Neuron (in vitro differentiated cells): ENCODE measurements at regions not wholly inside any gene's neighbourhood (a gene's known extent, or its start where the extent isn't known, plus 50 kb on each side); places are given as distances from the start of the nearest gene placed in this dataset.

Source experiments
- H2AFZ ChIP-seq: one replicate; pipeline ENCODE4 v1.6.1; 2013; ENCODE audit warnings: low read depth, mild to moderate bottlenecking, inconsistent platforms, low read length, moderate library complexity
- H3K27me3 ChIP-seq: one replicate; pipeline ENCODE4 v1.6.1; 2013; ENCODE audit warnings: low read length; ENCODE audit not compliant: insufficient read depth
- H3K36me3 ChIP-seq: one replicate; pipeline ENCODE4 v1.6.1; 2013; ENCODE audit warnings: low read length; ENCODE audit not compliant: insufficient read depth
- H3K4me1 ChIP-seq: one replicate; pipeline ENCODE4 v1.6.1; 2013; ENCODE audit warnings: low read length; ENCODE audit not compliant: insufficient read depth
- H3K4me3 ChIP-seq: 2 replicates; pipeline ENCODE4 v1.5.1; 2013; ENCODE audit warnings: mild to moderate bottlenecking, low read length, moderate library complexity
- H3K9me3 ChIP-seq: one replicate; pipeline ENCODE4 v1.6.1; 2013; ENCODE audit warnings: low read length

DNA sequence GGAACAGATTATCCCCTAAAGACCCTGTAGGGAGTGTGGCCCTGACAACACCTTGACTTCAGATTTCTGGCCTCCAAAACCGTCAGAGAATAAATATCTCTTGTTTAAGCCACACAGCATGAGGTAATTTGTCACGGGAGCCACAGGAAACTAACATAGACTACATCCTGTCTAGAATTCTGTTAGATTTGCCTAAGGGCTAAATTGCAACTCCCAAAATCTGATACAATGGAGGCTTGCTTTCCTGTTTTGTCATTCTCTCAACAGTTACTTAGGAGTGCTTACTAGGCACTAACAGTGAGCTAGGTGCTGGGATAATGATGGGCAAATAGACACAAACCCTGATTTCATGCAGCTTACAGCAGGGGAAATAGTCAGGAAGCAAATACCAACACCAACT lies 141.6 kb downstream of the MIS18A start:
- no peaks in the 10 kb centered on the region for H3K36me3 ChIP-seq
- no peak overlapping the region for H3K4me3 ChIP-seq
- no peaks in the 10 kb centered on the region for H3K4me1 ChIP-seq
- no peaks in the 10 kb centered on the region for H3K27me3 ChIP-seq
- no peaks in the 10 kb centered on the region for H3K9me3 ChIP-seq
- no peak overlapping the region for H2AFZ ChIP-seq

DNA sequence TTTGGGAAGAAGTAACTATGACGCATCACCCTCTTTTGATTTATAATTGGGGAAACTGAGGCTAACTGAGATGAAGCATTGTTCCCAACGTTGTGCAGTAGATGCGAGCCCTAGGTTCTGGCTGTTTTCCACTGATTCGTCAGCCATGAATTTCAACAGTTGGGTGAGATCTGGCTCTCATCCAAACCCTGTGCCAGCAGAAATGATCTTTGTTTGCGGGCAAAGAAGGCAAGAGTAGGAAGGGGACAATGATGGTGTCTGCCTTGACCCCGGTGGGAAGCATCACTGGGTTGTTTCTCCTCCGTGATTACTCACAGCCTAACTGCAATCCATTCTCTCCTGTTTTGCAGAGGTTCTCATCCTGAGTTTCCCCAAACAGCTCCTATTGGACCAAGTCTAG lies 142.3 kb downstream of the MIS18A start:
- H2AFZ ChIP-seq, result no peak overlapping the region

DNA sequence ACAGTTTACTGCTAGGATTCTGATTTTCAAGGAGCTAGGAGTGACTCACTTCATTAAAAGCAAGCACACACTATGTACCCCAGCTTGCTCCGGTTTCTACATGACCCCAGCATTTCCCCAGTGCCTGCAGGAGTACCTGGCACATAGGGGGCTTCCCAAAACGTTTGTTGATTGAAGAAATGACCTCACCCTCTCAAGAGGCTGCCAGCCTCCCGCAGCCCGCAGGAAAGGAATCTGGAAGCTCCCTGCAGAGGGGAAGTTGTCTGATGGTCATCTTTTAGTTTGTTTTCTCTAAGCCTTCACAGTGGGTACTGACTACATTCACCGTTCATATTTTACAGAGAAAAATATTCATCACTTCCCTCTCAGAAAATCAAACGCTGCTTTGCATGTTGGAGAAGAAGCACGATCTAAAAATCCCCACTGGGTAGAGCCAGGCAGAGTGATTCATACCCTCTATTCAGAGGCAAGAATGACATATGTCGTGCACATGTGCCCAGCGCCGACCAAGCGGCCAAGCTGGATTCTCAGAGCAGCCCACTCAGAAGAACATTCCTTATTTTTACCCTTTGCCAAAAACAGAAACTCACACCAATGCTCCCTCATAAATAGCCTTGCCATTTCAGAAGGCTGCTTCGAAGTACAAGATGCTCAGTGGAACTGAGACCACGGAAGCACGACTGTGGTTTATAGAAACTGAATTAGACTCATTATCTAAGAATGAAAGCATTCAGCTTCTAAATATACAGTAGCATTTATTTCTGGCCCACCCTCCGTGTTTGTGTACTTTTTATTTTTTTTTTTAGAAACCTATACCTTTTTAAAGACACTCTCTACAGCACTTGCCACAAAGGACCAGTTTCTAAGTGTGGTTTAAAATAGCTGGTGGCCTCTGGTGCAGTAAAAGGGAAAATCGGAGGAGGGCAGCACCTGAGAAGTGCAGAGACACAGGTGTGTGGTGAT lies 143.2 kb downstream of the MIS18A start:
- Histone ChIP-seq H3K27me3 (no peaks in the 10 kb centered on the region), H2AFZ (no peak overlapping the region), H3K4me1 (no peaks in the 10 kb centered on the region), H3K4me3 (no peak overlapping the region), H3K9me3 (no peaks in the 10 kb centered on the region), H3K36me3 (no peaks in the 10 kb centered on the region)

More for the DNA sequence above, 142.3 kb downstream of the MIS18A start:
- H3K4me1 ChIP-seq, result no peaks in the 10 kb centered on the region
- no peaks in the 10 kb centered on the region for H3K36me3 ChIP-seq
- no peaks in the 10 kb centered on the region for H3K27me3 ChIP-seq
- H3K4me3 ChIP-seq, result no peak overlapping the region
- H3K9me3 ChIP-seq, result no peaks in the 10 kb centered on the region

DNA sequence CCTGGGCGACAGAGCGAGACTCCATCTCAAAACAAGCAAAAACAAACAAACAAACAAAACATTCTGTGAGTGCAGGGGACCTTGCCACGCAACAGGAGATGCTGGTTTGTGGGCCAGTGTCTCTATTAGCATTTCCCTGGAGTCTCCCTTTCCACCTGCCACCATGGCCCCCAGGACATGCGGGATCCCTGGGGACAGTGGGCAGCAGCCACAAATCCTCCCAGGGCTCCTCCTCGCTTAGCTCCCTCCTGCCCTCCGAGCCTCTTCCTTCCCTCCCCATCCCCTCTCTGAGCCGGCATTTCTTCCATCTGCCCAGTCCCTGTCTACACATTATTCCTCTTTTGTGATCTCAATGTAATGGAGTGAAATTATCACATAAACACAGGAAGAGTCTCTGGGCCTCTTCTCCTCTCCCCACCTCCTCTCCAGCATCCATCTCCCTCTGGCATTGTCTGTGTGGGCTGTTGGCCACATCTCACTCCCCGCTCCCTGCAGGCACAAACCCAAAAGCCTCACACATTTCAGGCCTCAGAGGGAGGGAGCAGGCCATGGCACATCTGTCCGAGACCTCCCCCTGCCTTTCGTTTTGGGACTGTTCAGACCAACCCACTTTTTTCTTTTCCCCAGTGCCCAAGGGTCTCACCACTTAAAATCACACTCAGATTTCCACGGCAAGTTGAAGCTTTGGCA lies 144.3 kb downstream of the MIS18A start:
- Histone ChIP-seq H3K4me1 (no peaks in the 10 kb centered on the region), H3K9me3 (no peaks in the 10 kb centered on the region), H3K27me3 (no peaks in the 10 kb centered on the region), H3K36me3 (no peaks in the 10 kb centered on the region), H3K4me3 (no peak overlapping the region), H2AFZ (no peak overlapping the region)

DNA sequence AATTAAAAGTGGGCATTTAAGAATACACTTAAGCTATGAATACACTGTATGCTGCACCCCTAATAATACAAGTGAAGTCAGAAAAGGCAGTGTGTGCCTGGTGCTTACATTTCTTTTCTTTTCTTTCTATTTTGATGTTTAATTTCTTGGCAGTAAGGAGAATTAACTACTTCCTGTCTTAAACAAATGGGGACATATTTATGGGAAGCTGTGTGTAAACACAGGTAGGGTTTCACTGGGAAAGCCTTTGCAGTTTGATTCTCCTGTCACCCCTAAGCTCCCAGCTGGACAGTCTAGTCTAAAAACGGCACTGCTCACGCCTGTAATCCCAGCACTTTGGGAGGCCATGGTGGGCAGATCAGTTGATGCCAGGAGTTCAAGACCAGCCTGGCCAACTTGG lies 146.0 kb downstream of the MIS18A start:
- Histone ChIP-seq H2AFZ (no peak overlapping the region), H3K4me1 (no peaks in the 10 kb centered on the region), H3K36me3 (no peaks in the 10 kb centered on the region), H3K4me3 (no peak overlapping the region), H3K27me3 (no peaks in the 10 kb centered on the region), H3K9me3 (no peaks in the 10 kb centered on the region)

DNA sequence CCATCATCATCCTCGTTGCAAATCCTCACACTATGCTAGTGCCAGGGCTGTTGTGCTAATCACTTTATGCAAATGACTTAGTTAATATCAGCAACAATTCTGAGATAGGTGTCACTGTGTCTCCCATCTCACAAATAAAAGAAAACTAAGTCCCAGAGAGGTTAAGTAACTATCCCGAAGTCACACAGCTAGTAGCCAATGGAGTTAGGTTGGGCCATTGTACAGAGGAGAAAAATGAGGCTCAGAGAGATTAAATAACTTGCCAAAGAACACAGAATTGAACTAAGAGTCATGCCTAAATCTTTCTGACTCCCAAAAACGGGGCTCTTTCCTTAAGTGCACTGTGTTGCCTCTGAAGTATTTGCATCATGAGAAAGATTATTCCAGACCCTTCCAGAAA lies 146.4 kb downstream of the MIS18A start:
- no peaks in the 10 kb centered on the region for H3K27me3 ChIP-seq
- no peaks in the 10 kb centered on the region for H3K4me1 ChIP-seq
- no peak overlapping the region for H2AFZ ChIP-seq
- H3K9me3 ChIP-seq, result no peaks in the 10 kb centered on the region
- H3K36me3 ChIP-seq, result no peaks in the 10 kb centered on the region
- H3K4me3 ChIP-seq, result no peak overlapping the region

DNA sequence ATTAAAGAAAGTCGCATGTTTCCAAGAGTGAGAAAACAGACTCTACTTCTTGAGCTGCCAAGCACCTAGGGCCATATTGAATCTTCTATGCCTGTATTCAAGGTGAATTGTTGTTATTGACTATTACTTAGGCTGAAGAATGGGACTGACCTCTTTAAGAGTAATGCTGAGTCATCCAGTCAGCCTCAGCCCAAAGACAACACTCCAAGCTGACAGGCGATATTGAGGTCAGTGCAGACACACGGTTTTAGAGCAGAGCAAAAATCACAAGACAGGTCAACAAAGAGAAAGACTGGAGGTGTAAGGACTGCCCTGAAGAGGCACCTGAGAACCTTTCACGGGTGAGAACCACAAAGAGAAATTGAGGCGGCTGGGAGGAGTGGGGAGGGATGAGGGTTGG lies 146.9 kb downstream of the MIS18A start:
- Histone ChIP-seq H3K4me1 (no peaks in the 10 kb centered on the region), H3K4me3 (no peak overlapping the region), H3K27me3 (no peaks in the 10 kb centered on the region), H3K36me3 (no peaks in the 10 kb centered on the region), H3K9me3 (no peaks in the 10 kb centered on the region), H2AFZ (no peak overlapping the region)

DNA sequence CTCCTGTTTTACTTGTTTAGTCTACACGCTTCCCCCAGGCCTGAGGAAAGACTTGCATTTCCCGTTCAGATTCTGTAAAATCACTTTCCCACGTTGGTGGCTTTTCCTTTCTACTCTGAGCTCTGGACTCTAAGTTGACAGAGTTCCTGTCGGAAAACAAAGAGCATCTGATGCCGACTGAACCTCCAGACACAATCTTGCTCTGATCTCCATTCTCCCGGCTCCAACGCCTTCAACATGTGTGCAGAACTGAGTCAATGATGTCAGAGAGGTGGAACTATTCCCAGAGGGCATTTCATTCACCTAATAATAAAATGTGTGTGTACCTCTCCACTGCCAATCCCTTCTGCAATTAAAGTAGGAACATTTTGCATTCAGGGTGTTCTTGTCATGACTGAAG lies 147.7 kb downstream of the MIS18A start:
- H3K27me3 ChIP-seq, result no peaks in the 10 kb centered on the region
- H3K36me3 ChIP-seq, result no peaks in the 10 kb centered on the region
- H3K4me1 ChIP-seq, result no peaks in the 10 kb centered on the region
- no peak overlapping the region for H2AFZ ChIP-seq
- H3K4me3 ChIP-seq, result no peak overlapping the region
- no peaks in the 10 kb centered on the region for H3K9me3 ChIP-seq

DNA sequence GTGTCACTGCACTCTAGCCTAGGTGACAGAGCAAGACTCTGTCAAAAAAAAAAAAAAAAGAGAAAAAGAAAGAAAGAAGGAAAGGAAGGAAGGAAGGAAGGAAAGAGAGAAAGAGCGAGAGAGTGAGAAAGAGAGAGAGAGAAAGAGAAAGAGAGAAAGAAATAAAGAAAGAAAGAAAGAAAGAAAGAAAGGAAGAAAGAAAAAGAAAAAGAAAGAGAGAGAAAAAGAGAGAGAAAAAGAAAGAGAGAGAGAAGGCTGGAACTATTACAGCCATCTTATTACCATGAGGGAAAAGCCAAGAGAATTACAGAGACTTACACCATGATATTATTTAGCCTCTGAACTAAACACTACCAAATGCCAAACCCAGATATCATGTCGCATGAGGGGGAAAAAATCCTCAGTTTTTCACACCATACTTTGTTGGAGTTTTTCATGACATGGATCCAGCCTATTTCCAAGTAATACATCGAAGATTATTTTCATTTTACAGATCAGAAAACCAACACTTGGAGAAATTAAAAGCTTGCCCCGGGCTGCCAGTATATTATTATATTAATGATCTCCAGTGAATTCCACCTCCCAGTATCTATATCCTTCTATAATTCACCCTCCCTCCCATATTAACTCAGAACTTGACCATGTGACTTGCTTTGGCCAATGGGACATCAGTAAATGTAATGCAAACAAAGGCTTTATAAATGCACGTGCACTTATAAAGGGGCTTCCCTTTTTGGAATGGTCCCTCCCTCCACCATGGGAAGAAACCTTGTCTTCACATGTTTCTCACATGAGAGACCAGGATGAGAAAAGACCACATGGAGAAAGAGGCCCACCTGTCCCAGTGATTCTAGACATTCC lies 148.6 kb downstream of the MIS18A start:
- H3K4me3 ChIP-seq, result no peak overlapping the region
- no peaks in the 10 kb centered on the region for H3K9me3 ChIP-seq
- no peaks in the 10 kb centered on the region for H3K4me1 ChIP-seq
- no peak overlapping the region for H2AFZ ChIP-seq
- no peaks in the 10 kb centered on the region for H3K27me3 ChIP-seq
- H3K36me3 ChIP-seq, result no peaks in the 10 kb centered on the region

DNA sequence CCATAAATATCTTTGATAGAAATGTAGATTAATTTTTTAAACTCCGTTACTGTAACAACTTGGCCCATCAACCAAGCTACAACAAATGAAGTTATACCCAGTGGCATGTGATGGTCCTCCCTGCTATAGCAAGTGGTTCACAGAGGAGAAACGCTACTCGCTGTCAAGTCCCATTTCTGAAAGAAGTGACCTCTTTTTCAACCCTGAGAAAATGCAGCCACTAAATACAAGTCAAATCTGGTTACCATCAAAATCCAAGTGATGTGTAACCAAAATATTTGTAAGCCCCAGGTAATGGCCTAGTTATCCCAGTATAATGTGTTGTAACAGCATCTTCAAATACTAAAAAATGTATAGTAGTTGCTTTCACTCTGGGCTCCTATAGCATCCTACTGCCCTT lies 151.8 kb downstream of the MIS18A start:
- H3K27me3 ChIP-seq, result no peaks in the 10 kb centered on the region
- no peak overlapping the region for H3K4me3 ChIP-seq
- H3K9me3 ChIP-seq, result peaks cover 3% of the 10 kb centered on the region
- H2AFZ ChIP-seq, result no peak overlapping the region
- H3K36me3 ChIP-seq, result no peaks in the 10 kb centered on the region
- no peaks in the 10 kb centered on the region for H3K4me1 ChIP-seq

DNA sequence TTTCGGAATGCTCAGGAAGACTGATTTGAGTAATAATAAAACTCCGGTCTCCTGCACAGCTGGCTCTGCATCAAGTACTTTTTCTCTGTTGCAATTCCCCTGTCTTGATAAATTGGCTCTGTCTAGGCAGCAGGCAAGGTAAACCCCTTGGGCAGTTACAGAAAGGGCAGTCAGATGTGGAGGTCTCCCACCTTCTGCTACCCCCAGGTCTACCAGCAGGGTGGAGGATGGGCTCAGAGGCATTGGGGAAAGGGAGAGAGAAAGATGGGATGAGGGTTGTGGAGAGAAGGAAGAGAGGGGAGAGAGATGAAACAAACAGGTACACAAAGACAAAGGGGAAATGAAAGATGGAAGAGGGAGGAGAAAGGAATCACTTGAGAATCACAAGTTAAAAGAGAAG lies 156.8 kb downstream of the MIS18A start:
- H3K27me3 ChIP-seq, result peaks cover 3% of the 10 kb centered on the region
- H3K4me3 ChIP-seq, result no peak overlapping the region
- H2AFZ ChIP-seq, result no peak overlapping the region
- H3K9me3 ChIP-seq, result peaks cover 4% of the 10 kb centered on the region
- H3K36me3 ChIP-seq, result no peaks in the 10 kb centered on the region
- H3K4me1 ChIP-seq, result no peaks in the 10 kb centered on the region

DNA sequence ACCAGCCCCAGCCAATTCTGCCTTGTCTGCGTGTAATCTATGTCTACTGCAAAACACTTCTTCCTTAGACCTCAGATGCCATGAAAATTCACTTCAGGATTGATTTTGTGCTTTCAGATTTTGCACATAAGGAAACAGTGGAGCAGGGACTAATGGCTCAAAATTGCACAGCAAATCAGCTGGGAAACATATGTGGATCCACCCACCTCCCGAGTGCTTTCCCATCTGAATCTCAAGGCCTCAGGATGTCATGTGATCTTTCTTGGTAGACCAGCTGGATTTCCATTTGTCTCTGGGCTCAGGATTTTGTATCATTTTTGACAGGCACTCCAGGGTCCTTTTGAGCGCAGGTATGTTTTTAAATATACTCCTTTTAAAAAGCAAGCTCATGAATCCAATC lies 158.6 kb downstream of the MIS18A start:
- Histone ChIP-seq H2AFZ (no peak overlapping the region), H3K9me3 (peaks cover 4% of the 10 kb centered on the region), H3K27me3 (peaks cover 3% of the 10 kb centered on the region), H3K36me3 (no peaks in the 10 kb centered on the region), H3K4me1 (no peaks in the 10 kb centered on the region), H3K4me3 (no peak overlapping the region)

DNA sequence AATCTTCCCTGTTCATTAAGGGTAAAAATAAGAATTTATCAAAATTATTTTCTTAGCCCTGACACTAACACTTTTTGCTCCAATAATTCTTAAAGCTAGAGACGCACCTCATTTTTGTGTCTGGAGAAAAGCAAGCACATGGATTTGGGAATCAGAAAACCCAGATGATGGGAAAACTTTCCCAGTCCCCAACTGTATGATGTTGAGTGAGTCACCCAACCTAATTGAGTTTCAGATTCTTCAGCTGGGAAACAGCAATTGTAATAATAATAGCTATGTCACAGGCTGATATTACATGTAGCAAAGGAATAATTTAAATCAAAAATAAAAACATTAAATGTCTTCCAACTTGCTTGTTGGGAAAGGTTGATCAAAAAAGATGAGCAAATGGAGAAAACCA lies 159.0 kb downstream of the MIS18A start:
- H3K4me1 ChIP-seq, result no peaks in the 10 kb centered on the region

More for the DNA sequence above, 159.0 kb downstream of the MIS18A start:
- Histone ChIP-seq H3K36me3 (no peaks in the 10 kb centered on the region), H3K9me3 (peaks cover 4% of the 10 kb centered on the region), H3K27me3 (peaks cover 3% of the 10 kb centered on the region), H3K4me3 (no peak overlapping the region), H2AFZ (no peak overlapping the region)
